ENCODE measurements at regions not wholly inside any gene's neighbourhood (a gene's known extent, or its start where the extent isn't known, plus 50 kb on each side); places are given as distances from the start of the nearest gene placed in this dataset.

DNA sequence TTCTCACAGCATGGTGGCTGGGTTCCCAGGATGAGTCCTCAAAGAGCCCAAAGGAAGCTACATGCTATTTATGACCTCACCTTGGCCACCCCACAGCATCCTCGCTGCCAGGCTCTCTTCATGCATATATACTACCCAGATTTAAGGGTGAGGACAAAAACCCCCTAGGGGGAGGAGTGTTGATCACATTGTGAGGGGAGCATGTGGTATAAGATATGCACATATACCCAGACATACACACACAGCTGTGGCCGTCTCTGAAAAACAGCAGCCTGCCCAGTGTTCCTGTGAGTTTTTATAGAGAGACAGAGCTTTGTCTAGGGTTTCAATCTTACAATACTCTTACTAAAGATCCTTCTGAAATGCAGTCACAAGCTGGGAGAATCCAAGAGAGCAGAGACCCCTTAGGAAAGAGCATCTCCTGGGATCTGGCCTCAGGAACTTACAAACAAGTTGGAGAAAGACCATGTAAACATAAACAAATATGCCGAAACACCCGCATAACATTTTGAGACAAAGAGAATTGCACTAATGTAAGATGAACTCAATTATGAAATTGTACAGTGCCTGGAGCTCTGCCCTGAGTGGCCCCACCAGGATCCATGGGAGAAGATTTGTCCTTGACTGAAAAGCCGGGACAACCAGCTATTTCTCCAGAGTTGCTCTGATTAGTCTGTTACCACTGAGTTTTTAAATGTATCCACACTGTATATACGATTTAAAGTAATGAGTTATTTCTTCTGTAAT is 146.4 kb downstream of the GADD45G start:
- DNase-seq, result no peak
- in situ Hi-C loops (cut with HindIII; ENCODE audit: low pct_ligation_motif_present, low pct_unique_long_range_greater_than_20kb, low sequenced_read_pairs), result no loop called here

- DNase-seq, result no peak
- in situ Hi-C loops (cut with HindIII; ENCODE audit: low pct_ligation_motif_present, low pct_unique_long_range_greater_than_20kb, low sequenced_read_pairs), result no loop called here
Measured at GRCh38 chr9:89752154-89752553, 147.3 kb downstream of the GADD45G start.

GRCh38 chr9:89753472-89754055 is 148.8 kb downstream of the GADD45G start:
- no peak for DNase-seq
- in situ Hi-C loops (cut with HindIII; ENCODE audit: low pct_ligation_motif_present, low pct_unique_long_range_greater_than_20kb, low sequenced_read_pairs), result no loop called here

GRCh38 chr9:89754193-89754592 is 149.4 kb downstream of the GADD45G start:
- in situ Hi-C loops (cut with HindIII; ENCODE audit: low pct_ligation_motif_present, low pct_unique_long_range_greater_than_20kb, low sequenced_read_pairs), result no loop called here
- no peak for DNase-seq

DNA sequence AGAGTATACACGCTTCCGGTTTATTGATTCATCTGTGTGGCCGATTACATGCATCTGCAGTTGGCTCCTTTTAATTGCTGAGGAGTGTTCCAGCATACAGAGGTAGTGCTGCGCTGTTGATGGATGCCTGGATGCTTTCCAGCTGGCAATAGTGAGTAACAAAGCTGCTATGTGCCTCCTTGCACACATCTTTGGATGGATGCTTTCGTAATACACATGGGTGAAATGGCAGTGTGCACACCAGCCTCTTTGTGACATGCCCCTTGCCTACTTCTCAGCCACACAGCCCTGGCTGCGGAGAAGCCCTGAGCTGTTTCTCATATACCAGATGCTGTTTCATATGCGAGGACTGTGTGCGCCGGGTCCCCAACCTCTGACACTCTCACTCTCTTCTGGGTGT is 151.0 kb downstream of the GADD45G start:
- DNase-seq, result no peak
- in situ Hi-C loops (cut with HindIII; ENCODE audit: low pct_ligation_motif_present, low pct_unique_long_range_greater_than_20kb, low sequenced_read_pairs), result no loop called here

GRCh38 chr9:89756891-89757537 is 152.2 kb downstream of the GADD45G start:
- DNase-seq, result no peak
- in situ Hi-C loops (cut with HindIII; ENCODE audit: low pct_ligation_motif_present, low pct_unique_long_range_greater_than_20kb, low sequenced_read_pairs), result no loop called here

GRCh38 chr9:89757776-89758528 is 153.1 kb downstream of the GADD45G start:
- DNase-seq, result no peak
- in situ Hi-C loops (cut with HindIII; ENCODE audit: low pct_ligation_motif_present, low pct_unique_long_range_greater_than_20kb, low sequenced_read_pairs), result no loop called here

- in situ Hi-C loops (cut with HindIII; ENCODE audit: low pct_ligation_motif_present, low pct_unique_long_range_greater_than_20kb, low sequenced_read_pairs), result no loop called here
- DNase-seq, result no peak
Measured at GRCh38 chr9:89759572-89759971, 154.8 kb downstream of the GADD45G start.

GRCh38 chr9:89760123-89760522 is 155.3 kb downstream of the GADD45G start:
- in situ Hi-C loops (cut with HindIII; ENCODE audit: low pct_ligation_motif_present, low pct_unique_long_range_greater_than_20kb, low sequenced_read_pairs), result no loop called here
- DNase-seq, result no peak

DNA sequence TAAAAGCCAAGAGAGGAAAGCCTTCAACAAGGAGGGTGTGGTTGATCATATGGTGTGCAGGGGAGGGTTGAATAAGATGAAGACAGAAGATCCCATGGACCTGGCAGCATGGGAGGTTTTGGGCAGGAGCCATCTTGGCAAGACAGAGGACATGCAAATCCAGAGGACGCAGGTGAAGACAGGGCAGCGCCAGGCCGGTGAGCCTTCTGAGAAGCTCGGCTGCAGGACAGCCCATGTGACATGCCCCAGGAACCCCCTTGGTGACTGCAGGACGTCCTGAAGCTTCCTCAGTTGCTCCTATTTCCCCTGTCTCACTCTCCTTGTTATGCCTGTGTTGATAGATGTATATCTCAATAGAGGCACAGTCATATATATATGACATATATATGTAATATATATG is 159.4 kb downstream of the GADD45G start:
- in situ Hi-C loops (cut with HindIII; ENCODE audit: low pct_ligation_motif_present, low pct_unique_long_range_greater_than_20kb, low sequenced_read_pairs), result no loop called here
- DNase-seq, result no peak

DNA sequence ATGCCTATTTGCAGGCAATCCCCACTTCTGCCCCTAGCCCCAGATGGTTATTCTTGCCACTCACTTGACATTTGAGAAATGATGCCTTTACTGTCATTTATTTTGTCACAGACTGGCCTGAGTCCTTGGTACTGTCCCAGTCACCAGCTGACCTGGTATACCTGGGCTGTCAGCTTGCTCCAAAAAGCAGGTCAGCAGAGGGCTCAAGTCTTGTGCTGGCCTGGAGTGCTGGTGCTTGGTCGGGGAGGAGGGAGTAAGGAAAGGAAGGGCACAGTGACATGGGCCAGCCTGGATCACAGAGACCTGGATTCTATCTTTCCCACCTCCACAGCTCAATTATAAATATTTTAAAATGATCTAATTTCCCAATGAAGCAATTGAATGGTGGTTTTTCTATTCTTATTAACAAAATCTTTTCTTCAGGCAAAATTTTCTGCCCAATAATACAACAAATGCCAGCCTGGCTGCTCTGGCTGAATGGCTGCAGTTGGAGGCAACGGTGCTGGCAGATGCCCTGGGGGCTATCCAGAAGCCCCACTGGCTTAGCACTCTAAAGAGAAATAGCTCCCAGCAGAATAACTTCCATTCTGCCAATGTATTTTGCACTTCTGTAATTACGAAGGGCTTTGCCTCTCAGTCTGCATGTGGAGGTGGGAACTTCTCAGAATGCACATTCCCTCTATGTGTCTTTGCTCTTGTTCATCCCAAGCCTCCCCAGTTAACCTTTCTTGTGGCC is 160.6 kb downstream of the GADD45G start:
- no peak for DNase-seq
- in situ Hi-C loops (cut with HindIII; ENCODE audit: low pct_ligation_motif_present, low pct_unique_long_range_greater_than_20kb, low sequenced_read_pairs), result no loop called here

DNA sequence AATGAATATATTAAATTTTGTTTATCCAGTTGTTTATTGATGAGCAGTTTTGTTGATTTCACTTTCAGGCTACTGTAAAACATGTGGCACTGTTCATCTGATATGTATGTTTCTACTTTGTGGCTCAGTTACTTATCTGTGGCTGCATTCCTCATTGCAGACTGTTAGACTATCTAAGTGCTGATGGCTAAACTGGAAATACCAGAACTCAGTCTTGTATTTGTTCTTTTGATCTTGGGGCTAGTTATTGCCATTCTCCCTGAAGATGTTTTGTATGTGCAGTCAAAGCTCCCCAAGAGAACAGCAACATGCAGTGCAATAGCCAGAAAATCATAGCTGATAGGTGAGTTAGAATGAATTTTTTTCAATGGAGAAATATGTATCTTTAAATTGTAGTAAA is 162.2 kb downstream of the GADD45G start:
- in situ Hi-C loops (cut with HindIII; ENCODE audit: low pct_ligation_motif_present, low pct_unique_long_range_greater_than_20kb, low sequenced_read_pairs), result no loop called here
- DNase-seq, result no peak

GRCh38 chr9:89768051-89768450 is 163.2 kb downstream of the GADD45G start:
- DNase-seq, result no peak
- in situ Hi-C loops (cut with HindIII; ENCODE audit: low pct_ligation_motif_present, low pct_unique_long_range_greater_than_20kb, low sequenced_read_pairs), result no loop called here

- in situ Hi-C loops (cut with HindIII; ENCODE audit: low pct_ligation_motif_present, low pct_unique_long_range_greater_than_20kb, low sequenced_read_pairs), result no loop called here
- no peak for DNase-seq
Measured at GRCh38 chr9:89768650-89769071, 163.8 kb downstream of the GADD45G start.

DNA sequence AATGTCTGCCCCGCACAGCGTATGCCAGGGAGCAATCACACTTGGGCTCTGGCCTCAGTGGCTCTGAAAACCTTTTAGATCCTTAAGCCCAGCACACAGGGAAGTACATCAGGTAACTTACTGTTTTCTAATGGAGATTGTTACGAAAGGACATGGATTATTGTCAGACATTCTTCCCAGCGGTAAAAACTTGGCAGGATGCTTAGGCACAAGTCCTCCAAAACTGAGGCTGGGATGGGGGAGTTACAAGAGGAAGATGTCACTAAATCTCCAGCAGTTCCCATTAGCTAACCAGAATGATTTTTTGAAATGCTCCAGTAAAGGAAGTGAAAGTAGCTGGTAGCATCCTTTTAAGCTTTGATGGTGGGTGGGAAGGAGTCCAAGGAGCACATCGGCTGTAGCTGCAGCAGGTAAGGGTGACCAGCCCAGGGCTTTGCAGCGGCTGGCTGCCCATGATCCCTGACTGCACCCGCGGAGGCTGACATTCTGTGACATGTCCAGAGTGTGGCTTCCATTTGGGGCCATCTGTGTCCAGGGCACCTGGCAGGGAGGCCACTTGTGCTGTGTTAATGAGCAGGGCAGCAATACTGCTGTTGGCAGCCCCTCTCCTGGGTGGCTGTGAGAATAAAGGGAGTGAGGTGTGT is 165.8 kb downstream of the GADD45G start:
- in situ Hi-C loops (cut with HindIII; ENCODE audit: low pct_ligation_motif_present, low pct_unique_long_range_greater_than_20kb, low sequenced_read_pairs), result no loop called here
- no peak for DNase-seq

DNA sequence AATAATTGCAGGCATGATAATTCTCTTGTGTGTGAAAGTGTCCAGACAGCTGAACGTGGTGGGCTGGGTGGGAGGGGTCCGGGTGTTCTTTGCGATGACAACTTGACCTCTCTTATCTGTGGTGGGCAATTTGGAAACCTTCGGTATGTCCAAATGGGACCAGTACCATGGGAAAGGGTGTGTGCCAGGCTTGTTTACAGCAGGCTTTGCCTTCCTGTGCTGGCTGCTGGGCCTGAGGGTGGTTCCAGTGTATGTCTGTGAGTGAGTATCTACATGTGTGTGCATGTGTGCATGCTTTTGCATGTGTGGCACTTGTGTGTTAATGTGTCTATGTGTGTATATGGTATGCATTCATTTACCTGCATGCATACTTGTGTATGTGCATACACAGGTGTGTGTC is 166.4 kb downstream of the GADD45G start:
- in situ Hi-C loops (cut with HindIII; ENCODE audit: low pct_ligation_motif_present, low pct_unique_long_range_greater_than_20kb, low sequenced_read_pairs), result no loop called here
- no peak for DNase-seq

- DNase-seq, result no peak
- in situ Hi-C loops (cut with HindIII; ENCODE audit: low pct_ligation_motif_present, low pct_unique_long_range_greater_than_20kb, low sequenced_read_pairs), result no loop called here
Measured at GRCh38 chr9:89773170-89773569, 168.4 kb downstream of the GADD45G start.

- no peak for DNase-seq
- in situ Hi-C loops (cut with HindIII; ENCODE audit: low pct_ligation_motif_present, low pct_unique_long_range_greater_than_20kb, low sequenced_read_pairs), result no loop called here
Measured at GRCh38 chr9:89774858-89775370, 170.1 kb downstream of the GADD45G start.

Measured in ACHN (cell line).